K562 (cell line): ENCODE measurements at regions not wholly inside any gene's neighbourhood (a gene's known extent, or its start where the extent isn't known, plus 50 kb on each side); places are given as distances from the start of the nearest gene placed in this dataset.

Source experiments
- CTCF ChIP-seq, 3 experiments: IDR thresholded peaks in 2 of 3; conservative IDR thresholded peaks in 1 of 3; 2 replicates each; pipeline ENCODE4 v1.5.1; 2011 to 2012; ENCODE audit warnings: low read length in 3 of 3, mild to moderate bottlenecking in 3 of 3, control low read depth in 2 of 3, improper control_type of control experiment in 1 of 3, inconsistent platforms in 1 of 3, low read depth in 1 of 3, mixed read lengths in 1 of 3, moderate library complexity in 1 of 3; ENCODE audit not compliant: insufficient read depth in 2 of 3
- E2F4 ChIP-seq: sonication (generic); formaldehyde crosslinking; IDR thresholded peaks from 2 replicates; pipeline ENCODE4 v1.8.0; 2022; ENCODE audit warnings: mild to moderate bottlenecking, low read depth, missing genetic modification reagents
- EZH2 ChIP-seq: IDR thresholded peaks from 2 replicates; pipeline ENCODE4 v1.6.1; 2012; ENCODE audit warnings: low read depth, mild to moderate bottlenecking, inconsistent platforms, low read length, borderline replicate concordance
- NR2C2 ChIP-seq, 2 experiments: fragments of 200-800 bp in 1 of 2; sonication (Bioruptor generic) in 1 of 2; sonication (generic) in 1 of 2; formaldehyde crosslinking in 1 of 2; IDR thresholded peaks; 2 replicates each; pipeline versions ENCODE4 v1.6.1 to v1.8.0; 2016 to 2022; ENCODE audit warnings: mild to moderate bottlenecking in 1 of 2, missing compliant biosample characterization in 1 of 2, missing genetic modification characterization in 1 of 2, missing genetic modification reagents in 1 of 2
- PHTF2 ChIP-seq: fragments of 250-450 bp; sonication (Bioruptor Pico); IDR thresholded peaks from 2 replicates; pipeline ENCODE4 v1.5.0; 2021; ENCODE audit warnings: mild to moderate bottlenecking
- ZNF232 ChIP-seq: sonication (generic); formaldehyde crosslinking; IDR thresholded peaks from 2 replicates; pipeline ENCODE4 v1.8.0; 2022; ENCODE audit warnings: mild to moderate bottlenecking, missing genetic modification reagents
- ZNF274 ChIP-seq: IDR thresholded peaks from 2 replicates; pipeline ENCODE4 v1.6.1; 2011; ENCODE audit warnings: low read depth, mild to moderate bottlenecking, low read length, moderate library complexity, borderline replicate concordance
- TF ChIP-seq, protein P1 (sequence below): fragments of 450-650 bp; IDR thresholded peaks from 2 replicates; pipeline ENCODE4 v1.6.1; 2016; ENCODE audit warnings: borderline replicate concordance

DNA sequence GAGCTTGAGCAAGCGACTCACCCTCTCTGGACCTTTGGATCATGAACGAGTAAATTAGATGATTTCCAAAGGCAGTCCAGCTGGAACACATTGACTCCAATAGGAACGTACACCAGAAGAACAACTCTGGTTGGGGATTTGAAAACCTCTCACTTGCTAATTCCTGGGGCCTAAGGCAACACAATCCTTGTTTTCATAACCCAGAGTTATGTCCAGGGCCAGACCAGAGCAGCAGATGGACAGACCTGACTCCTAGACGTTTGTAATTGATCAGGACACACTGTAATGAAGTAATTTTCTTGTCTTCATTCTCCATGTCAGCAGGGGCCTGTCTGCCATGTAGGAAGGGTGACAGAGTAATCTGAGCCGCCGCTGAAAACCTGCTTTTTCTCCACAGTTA, 283.9 kb downstream of the IDS start:
- no peak for TF ChIP-seq NR2C2 (CRISPR knock-in tag; IDR thresholded peaks at IDR 0.05)
- no peak for TF ChIP-seq NR2C2 (tag; IDR thresholded peaks at IDR 0.05)
- no peak for TF ChIP-seq CTCF (IDR thresholded peaks at IDR 0.05 in 2 of 3, conservative IDR thresholded peaks at IDR 0.05 in 1 of 3; ENCODE audit: insufficient read depth in 2 of 3, low read depth in 1 of 3, low read length in 3 of 3)
- no peak for TF ChIP-seq ZNF274
- TF ChIP-seq E2F4 (CRISPR knock-in tag), result no peak
- TF ChIP-seq EZH2, result no peak
- TF ChIP-seq, protein P1, sequence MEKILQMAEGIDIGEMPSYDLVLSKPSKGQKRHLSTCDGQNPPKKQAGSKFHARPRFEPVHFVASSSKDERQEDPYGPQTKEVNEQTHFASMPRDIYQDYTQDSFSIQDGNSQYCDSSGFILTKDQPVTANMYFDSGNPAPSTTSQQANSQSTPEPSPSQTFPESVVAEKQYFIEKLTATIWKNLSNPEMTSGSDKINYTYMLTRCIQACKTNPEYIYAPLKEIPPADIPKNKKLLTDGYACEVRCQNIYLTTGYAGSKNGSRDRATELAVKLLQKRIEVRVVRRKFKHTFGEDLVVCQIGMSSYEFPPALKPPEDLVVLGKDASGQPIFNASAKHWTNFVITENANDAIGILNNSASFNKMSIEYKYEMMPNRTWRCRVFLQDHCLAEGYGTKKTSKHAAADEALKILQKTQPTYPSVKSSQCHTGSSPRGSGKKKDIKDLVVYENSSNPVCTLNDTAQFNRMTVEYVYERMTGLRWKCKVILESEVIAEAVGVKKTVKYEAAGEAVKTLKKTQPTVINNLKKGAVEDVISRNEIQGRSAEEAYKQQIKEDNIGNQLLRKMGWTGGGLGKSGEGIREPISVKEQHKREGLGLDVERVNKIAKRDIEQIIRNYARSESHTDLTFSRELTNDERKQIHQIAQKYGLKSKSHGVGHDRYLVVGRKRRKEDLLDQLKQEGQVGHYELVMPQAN, result no peak
- TF ChIP-seq PHTF2, result no peak
- no peak for TF ChIP-seq ZNF232 (CRISPR knock-in tag)
